K562 (cell line): ENCODE measurements at regions not wholly inside any gene's neighbourhood (a gene's known extent, or its start where the extent isn't known, plus 50 kb on each side); places are given as distances from the start of the nearest gene placed in this dataset.

Source experiments
- ATAC-seq: fragments of 200-7000 bp; cut with Tn5 transposase; 3 replicates; pipeline ENCODE4 v1.9.1; 2020; ENCODE audit warnings: moderate library complexity
- BruUV-seq: library from RNA; stranded (reverse); fragments of 400-500 nt; replicated peaks from 2 replicates; lab custom pipeline; 2021; lab: Mats Ljungman, UMichigan
- CTCF ChIA-PET: fragments of 300-600 bp; formaldehyde crosslinking; extraction: SDS; loops from one replicate; lab custom pipeline; 2021; ENCODE audit warnings: low intra/inter-chr PET ratio; lab: Yijun Ruan, JAX
- POLR2A ChIA-PET: fragments of 300-600, 350-650 bp; sonication (Branson Sonifier 250); formaldehyde crosslinking; extraction: SDS; loops from one replicate; lab custom pipeline; 2021; ENCODE audit warnings: antibody characterized with exemption, inconsistent platforms; lab: Yijun Ruan, JAX
- DNase-seq, 4 experiments: peaks; one replicate each; pipeline versions ENCODE4 v3.0.0 to v3.0.0-alpha.2; 2011 to 2018; ENCODE audit warnings: low spot score in 3 of 4, mixed read lengths in 3 of 4; ENCODE audit errors: extremely low read depth in 1 of 4
- FAIRE-seq: peaks from 2 replicates; lab custom pipeline; 2011; peaks lifted over from hg19 to GRCh38; lab: Jason Lieb, UNC
- H2AFZ ChIP-seq: 2 replicates; pipeline ENCODE4 v1.6.0; 2011; ENCODE audit warnings: low read depth, low read length, control low read depth, inconsistent platforms
- H3K27ac ChIP-seq: fragments of 200-600 bp; 3 replicates; pipeline ENCODE4 v1.8.0; 2011; ENCODE audit warnings: low read depth, mild to moderate bottlenecking, control low read depth, inconsistent platforms, low read length, moderate library complexity, mixed read lengths; ENCODE audit errors: extremely low read depth
- H3K27me3 ChIP-seq, 2 experiments: fragments of 300-600 bp in 1 of 2; 2 replicates in 1 of 2; 3 replicates in 1 of 2; pipeline versions ENCODE4 v1.6.0 to v1.8.0; 2011; ENCODE audit warnings: inconsistent platforms in 2 of 2, low read length in 2 of 2, mild to moderate bottlenecking in 1 of 2, mixed read lengths in 1 of 2, moderate library complexity in 1 of 2; ENCODE audit not compliant: control insufficient read depth in 2 of 2, insufficient read depth in 2 of 2
- H3K36me3 ChIP-seq: fragments of 300-600 bp; 3 replicates; pipeline ENCODE4 v1.8.0; 2011; ENCODE audit warnings: mild to moderate bottlenecking, low read length, inconsistent platforms; ENCODE audit not compliant: control insufficient read depth, insufficient read depth
- H3K4me1 ChIP-seq, 2 experiments: fragments of 200-600 bp in 1 of 2; replicated peaks in 1 of 2; 2 replicates in 1 of 2; 3 replicates in 1 of 2; pipeline versions ENCODE4 v1.5.1 to v1.8.0; 2011; ENCODE audit warnings: inconsistent platforms in 2 of 2, low read length in 2 of 2, mild to moderate bottlenecking in 1 of 2, mixed read lengths in 1 of 2, moderate library complexity in 1 of 2; ENCODE audit not compliant: control insufficient read depth in 2 of 2, insufficient read depth in 2 of 2
- H3K4me2 ChIP-seq: 2 replicates; pipeline ENCODE4 v1.6.1; 2011; ENCODE audit warnings: low read length, control low read depth, inconsistent platforms, mixed read lengths; ENCODE audit not compliant: insufficient read depth
- H3K4me3 ChIP-seq: fragments of 200-600 bp; sonication (generic), shearing (Covaris generic); 2 replicates; pipeline ENCODE4 v1.5.1; 2016; ENCODE audit warnings: control low read depth, inconsistent platforms
- H3K79me2 ChIP-seq: fragments of 200-600 bp; 3 replicates; pipeline ENCODE4 v1.8.0; 2011; ENCODE audit warnings: low read length, inconsistent platforms; ENCODE audit not compliant: control insufficient read depth, insufficient read depth
- H3K9ac ChIP-seq, 2 experiments: 2 replicates each; pipeline versions ENCODE4 v1.6.0 to v1.6.1; 2011; ENCODE audit warnings: low read depth in 2 of 2, low read length in 2 of 2, control low read depth in 1 of 2, inconsistent platforms in 1 of 2, mild to moderate bottlenecking in 1 of 2, mixed read lengths in 1 of 2; ENCODE audit not compliant: insufficient read depth in 1 of 2
- H3K9me1 ChIP-seq: one replicate; pipeline ENCODE4 v1.6.0; 2011; ENCODE audit warnings: inconsistent platforms, mild to moderate bottlenecking, low read length, moderate library complexity; ENCODE audit not compliant: control insufficient read depth, insufficient read depth
- H3K9me3 ChIP-seq: replicated peaks from 2 replicates; pipeline ENCODE4 v1.5.1; 2011; ENCODE audit warnings: low read depth, low read length, inconsistent platforms; ENCODE audit not compliant: control insufficient read depth, insufficient read depth
- H4K20me1 ChIP-seq: replicated peaks from 2 replicates; pipeline ENCODE4 v1.6.1; 2011; ENCODE audit warnings: low read length, inconsistent platforms, mixed read lengths; ENCODE audit not compliant: control insufficient read depth, insufficient read depth
- FOXA1 ChIP-seq: fragments of 450-650 bp; IDR thresholded peaks from 2 replicates; pipeline ENCODE4 v1.6.1; 2016; ENCODE audit warnings: mild to moderate bottlenecking, borderline replicate concordance
- PRPF4 ChIP-seq: fragments of 200-400 bp; formaldehyde crosslinking; IDR thresholded peaks from one replicate; pipeline ENCODE4 v1.6.1; 2017; ENCODE audit warnings: low read length, low read depth, mild to moderate bottlenecking; ENCODE audit not compliant: insufficient read depth, poor library complexity, severe bottlenecking
- SMAD2 ChIP-seq: fragments of 150-350 bp; IDR thresholded peaks from 2 replicates; pipeline ENCODE4 v1.6.1; 2014; ENCODE audit warnings: low read depth, mild to moderate bottlenecking, low read length
- ZBED1 ChIP-seq: IDR thresholded peaks from 2 replicates; pipeline ENCODE4 v1.6.1; 2014
- ZBTB34 ChIP-seq: fragments of 250-450 bp; sonication (Bioruptor Pico); IDR thresholded peaks from 2 replicates; pipeline ENCODE4 v1.8.0; 2021; ENCODE audit warnings: mild to moderate bottlenecking, moderate library complexity
- ZNF124 ChIP-seq: sonication (generic); formaldehyde crosslinking; IDR thresholded peaks from 2 replicates; pipeline ENCODE4 v1.8.1; 2022; ENCODE audit warnings: missing genetic modification reagents
- ZNF644 ChIP-seq: fragments of 200-800 bp; sonication (Bioruptor generic); IDR thresholded peaks from 2 replicates; pipeline ENCODE4 v1.6.1; 2016; ENCODE audit warnings: low read depth, missing genetic modification characterization, missing compliant biosample characterization
- WGBS: fragments of 100-300 bp; shearing (Covaris generic); methylation state at CpG from one replicate; pipeline ENCODE4 v1.1.6; 2016; ENCODE audit warnings: low coverage, mixed read lengths; ENCODE audit not compliant: insufficient coverage; ENCODE audit errors: missing lambda C conversion rate; 5-methylcytosine and 5-hydroxymethylcytosine counted together
- in situ Hi-C: fragments of 300-500 bp; cut with MboI; formaldehyde crosslinking; loops from 4 replicates; pipeline ENCODE4 v1.15.0; 2018; ENCODE audit warnings: inconsistent platforms, mixed read lengths
- intact Hi-C: fragments of 100-400 bp; cut with micrococcal nuclease; formaldehyde crosslinking; loops from 2 replicates; pipeline ENCODE4 v1.14.2; 2022

- TF ChIP-seq ZNF124 (no peak), FOXA1 (no peak), PRPF4 (no peak)
Measured at GRCh38 chr14:43956741-43957140, 550.3 kb downstream of the FSCB start (continued).

- H3K79me2 ChIP-seq, result no peaks in the 10 kb centered on the region
- CTCF ChIA-PET, result no interaction called here
- no peak for TF ChIP-seq ZBED1
- TF ChIP-seq ZNF644, result no peak
- TF ChIP-seq SMAD2, result no peak
- TF ChIP-seq ZBTB34 (CRISPR knock-in tag), result no peak
- intact Hi-C loops, result no loop called here
- no peak for DNase-seq
- H3K27me3 ChIP-seq, result no peaks in the 10 kb centered on the region
- H3K36me3 ChIP-seq, result no peaks in the 10 kb centered on the region
- H3K4me3 ChIP-seq, result no peak overlapping the region
- H3K9ac ChIP-seq, result no peak overlapping the region
- POLR2A ChIA-PET, result no interaction called here
- 0% methylated on average over 3 of the region's 3 CpGs for WGBS
- H3K27ac ChIP-seq, result no peak overlapping the region
- BruUV-seq, result no TSS peak
- no peaks in the 10 kb centered on the region for H4K20me1 ChIP-seq
- no peak overlapping the region for H2AFZ ChIP-seq
- H3K4me1 ChIP-seq, result no peaks in the 10 kb centered on the region
- ATAC-seq, result no peak
- in situ Hi-C loops, result no loop called here
- H3K9me3 ChIP-seq, result no peaks in the 10 kb centered on the region
- no peak for FAIRE-seq
- no peak overlapping the region for H3K4me2 ChIP-seq
- H3K9me1 ChIP-seq, result no peaks in the 10 kb centered on the region
Measured at GRCh38 chr14:43949400-43949799, 557.7 kb downstream of the FSCB start.
